Loucy (cell line): ENCODE measurements at regions not wholly inside any gene's neighbourhood (a gene's known extent, or its start where the extent isn't known, plus 50 kb on each side); places are given as distances from the start of the nearest gene placed in this dataset.

ENCODE experiments used
- EZH2phosphoT487 ChIP-seq: fragments of 200-600 bp; IDR thresholded peaks from 2 replicates; pipeline ENCODE4 v1.6.1; 2018; ENCODE audit warnings: antibody characterized with exemption, mild to moderate bottlenecking, moderate library complexity, borderline replicate concordance
- TF ChIP-seq, protein P1 (sequence below): fragments of 200-600 bp; sonication (generic); conservative IDR thresholded peaks from 2 replicates; pipeline ENCODE4 v1.5.1; 2014; ENCODE audit warnings: mild to moderate bottlenecking, antibody characterized with exemption, low read length

DNA sequence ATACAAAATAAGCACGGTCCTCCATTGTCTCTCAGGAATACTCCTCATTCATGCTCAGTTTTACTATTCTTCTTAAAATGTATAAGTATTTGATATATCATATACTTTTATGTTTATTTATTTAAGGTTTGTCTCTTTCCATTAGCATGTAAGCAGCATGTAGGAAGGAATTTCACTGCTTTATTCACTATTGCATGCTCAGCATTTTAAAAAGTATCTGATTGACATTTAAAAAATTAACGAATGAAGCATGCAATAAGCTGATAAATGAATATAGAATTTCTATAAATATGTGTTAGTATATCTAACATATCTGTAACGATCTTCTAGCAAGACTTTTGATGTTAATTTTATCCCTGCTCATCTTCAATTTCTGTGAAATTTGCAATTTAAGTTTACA, 402.7 kb upstream of the BRINP3 start:
- TF ChIP-seq, protein P1, sequence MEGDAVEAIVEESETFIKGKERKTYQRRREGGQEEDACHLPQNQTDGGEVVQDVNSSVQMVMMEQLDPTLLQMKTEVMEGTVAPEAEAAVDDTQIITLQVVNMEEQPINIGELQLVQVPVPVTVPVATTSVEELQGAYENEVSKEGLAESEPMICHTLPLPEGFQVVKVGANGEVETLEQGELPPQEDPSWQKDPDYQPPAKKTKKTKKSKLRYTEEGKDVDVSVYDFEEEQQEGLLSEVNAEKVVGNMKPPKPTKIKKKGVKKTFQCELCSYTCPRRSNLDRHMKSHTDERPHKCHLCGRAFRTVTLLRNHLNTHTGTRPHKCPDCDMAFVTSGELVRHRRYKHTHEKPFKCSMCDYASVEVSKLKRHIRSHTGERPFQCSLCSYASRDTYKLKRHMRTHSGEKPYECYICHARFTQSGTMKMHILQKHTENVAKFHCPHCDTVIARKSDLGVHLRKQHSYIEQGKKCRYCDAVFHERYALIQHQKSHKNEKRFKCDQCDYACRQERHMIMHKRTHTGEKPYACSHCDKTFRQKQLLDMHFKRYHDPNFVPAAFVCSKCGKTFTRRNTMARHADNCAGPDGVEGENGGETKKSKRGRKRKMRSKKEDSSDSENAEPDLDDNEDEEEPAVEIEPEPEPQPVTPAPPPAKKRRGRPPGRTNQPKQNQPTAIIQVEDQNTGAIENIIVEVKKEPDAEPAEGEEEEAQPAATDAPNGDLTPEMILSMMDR, result no peak
- TF ChIP-seq EZH2phosphoT487, result no peak
